Middle frontal gyrus (tissue), 1 donor: ENCODE measurements at regions not wholly inside any gene's neighbourhood (a gene's known extent, or its start where the extent isn't known, plus 50 kb on each side); places are given as distances from the start of the nearest gene placed in this dataset.
"Not testable (repeated sequence)": the region's sequence is repeated elsewhere in the genome, so short reads cannot be mapped to it uniquely, and the experiment has no call there.

Experiments
- DNase-seq: peaks from one replicate; pipeline ENCODE4 v3.0.0-alpha.2; 2015; ENCODE audit warnings: low spot score; ENCODE audit errors: extremely low spot score

DNA sequence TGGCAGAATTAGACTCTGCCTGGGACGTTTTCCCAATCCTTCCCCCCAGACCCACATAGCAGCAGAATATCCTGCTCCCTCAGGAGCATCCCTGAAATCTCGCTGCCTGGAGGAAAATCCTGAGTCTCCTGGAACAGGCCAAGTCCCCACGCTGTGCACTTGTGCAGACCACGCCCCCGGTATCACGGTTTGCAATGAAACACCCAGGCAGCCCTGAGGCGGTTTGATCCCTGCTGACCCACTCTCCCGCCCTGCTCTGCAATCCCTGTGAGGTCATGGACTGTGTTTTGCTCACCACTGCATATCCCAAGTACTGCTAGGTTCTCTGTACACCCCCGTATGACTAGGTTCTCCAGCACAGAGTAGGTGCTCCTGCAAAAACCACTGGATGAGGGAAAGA lies 411.8 kb upstream of the MGMT start:
- no peak for DNase-seq

DNA sequence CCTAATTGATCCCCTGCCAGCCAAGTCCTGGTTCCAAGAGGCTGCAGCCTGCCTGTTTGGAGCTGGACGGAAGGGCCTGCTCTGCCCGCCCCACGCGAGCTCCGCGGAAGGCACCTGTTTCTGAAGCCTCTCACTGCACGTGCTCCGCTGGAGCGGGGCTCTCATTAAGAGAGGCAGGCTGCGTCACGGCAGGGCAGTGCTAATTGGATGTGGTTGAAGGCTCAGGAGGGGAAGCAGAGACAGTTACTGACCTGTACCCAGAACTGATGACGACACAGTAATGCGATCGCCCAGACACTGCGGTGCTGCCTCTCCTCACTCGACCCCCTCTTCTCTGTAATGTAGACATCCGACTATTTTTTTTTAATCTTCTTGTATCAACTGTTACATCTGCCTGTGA lies 411.1 kb upstream of the MGMT start:
- no peak for DNase-seq

DNA sequence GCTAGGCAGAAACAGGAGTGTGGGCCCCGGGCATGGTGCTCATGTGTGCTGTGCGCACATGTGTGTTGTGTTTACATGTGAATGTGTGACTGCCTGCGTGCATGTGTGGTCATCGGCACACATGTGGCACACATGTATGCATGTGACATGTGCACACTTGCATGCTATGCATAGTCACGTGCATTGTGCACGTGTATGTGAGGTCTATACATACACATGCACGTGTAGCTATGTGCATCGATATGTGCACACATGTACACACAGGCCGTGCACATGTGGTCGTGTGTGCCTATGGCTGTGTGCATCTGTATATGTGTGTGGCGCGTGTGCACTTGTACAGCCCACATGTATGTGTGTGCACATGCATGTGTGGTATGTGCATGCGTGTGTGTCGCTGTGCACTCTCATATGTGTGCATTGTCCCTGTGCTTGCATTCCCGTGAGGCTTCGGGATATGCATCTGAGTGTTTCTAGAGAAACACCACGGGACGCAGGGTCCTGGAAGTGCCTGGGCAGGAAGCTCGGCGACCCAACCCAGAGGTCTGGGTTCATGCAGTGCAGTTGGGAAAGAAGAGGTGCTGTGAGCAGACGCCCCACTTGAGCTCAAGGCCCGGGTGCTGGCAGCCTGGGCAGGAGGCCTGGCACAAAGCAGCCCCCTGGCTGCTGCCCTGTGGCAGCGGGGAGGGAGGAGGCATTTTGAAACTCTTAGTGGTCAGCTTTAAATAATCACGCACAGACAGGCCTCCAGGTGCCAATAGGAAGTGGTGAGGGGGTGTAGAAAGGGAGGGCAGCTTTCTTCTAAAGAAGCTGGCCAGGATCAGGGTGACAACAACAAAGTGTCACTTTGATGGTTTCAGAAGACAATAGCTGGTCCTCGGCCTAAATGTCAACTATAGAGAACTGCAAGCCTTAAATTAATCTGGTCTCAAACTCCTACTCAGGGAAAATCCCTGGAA lies 410.0 kb upstream of the MGMT start:
- no peak for DNase-seq

DNA sequence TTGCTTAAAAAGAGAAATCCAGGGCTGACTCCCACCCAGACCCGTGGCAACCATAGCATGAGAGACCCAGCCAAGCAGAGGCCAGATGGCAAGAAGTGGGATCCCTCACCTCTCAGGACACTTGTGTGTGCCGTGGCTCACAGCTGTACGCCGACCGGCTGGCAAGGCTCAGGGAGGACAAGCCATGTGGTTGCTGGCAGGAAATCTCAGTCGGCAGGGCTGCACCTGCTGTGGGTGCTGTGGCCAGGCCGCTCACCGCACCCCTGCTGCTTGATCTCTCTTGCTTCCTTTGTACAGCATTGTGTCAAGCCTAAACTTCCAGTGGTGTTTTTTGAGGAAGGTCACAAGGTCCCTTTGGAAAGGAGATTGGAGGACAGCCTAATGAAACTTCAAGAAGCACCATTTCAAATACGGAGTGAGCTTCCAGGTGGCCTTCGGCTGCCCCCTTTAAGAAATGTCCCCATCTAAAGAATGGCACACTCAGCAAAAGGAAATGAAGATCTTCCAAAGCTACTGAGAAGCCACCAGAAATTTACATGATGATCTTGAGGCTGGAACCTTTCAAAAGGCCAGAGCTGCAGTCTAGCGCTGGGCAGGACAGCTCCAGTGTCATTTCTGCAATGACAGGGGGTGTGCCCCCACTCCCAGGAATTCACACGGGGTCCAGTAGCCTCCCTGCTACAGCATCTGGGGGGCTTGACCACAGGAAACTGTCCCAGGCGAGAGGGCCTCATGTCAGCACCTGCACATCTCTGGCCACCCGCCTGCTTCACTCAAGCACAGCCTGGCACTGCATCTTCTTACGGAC lies 409.0 kb upstream of the MGMT start:
- DNase-seq, result no peak

DNA sequence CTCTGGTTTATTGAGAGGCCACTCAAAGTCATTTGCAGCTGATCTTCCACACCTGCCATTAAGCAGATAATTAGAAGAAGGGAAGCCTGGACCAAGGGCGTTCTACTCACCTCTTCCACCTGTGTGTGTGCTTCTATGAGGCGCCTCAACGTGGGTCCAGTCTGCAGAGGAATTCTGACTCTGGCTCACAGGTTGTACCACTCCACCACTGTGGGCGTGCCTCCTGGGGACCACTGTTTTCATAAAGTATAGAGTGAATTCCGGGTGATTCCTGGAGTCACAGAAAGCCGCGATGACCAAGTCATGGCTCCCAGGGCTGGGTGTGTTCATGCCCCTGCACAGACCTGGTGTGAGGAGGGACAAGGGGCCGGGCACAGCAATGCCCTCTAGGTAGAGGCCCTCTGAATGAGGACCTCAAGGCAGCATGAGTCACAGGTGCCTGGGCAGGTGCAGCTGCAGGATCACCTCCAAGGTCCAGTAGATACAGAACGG lies 408.3 kb upstream of the MGMT start:
- no peak for DNase-seq

DNA sequence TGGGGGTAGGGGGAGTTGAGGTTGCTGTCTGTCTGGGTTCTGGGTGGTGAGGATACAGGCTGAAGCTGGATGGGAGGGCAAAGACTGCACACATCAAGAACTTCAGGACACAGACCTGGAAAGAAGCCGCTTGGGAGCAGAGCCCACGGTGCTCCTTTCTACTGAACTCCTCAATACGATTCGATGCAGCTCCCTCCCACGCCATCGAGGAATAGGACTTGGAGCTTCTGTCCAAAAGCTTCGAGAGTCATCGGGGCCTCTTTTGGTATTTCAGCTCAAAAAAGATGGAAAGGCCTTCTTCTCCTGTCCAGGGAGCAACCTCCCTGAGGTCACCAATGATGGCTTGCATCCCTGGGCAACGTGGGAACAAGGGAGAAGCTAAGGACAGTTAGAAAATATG lies 407.1 kb upstream of the MGMT start:
- DNase-seq, result no peak

DNA sequence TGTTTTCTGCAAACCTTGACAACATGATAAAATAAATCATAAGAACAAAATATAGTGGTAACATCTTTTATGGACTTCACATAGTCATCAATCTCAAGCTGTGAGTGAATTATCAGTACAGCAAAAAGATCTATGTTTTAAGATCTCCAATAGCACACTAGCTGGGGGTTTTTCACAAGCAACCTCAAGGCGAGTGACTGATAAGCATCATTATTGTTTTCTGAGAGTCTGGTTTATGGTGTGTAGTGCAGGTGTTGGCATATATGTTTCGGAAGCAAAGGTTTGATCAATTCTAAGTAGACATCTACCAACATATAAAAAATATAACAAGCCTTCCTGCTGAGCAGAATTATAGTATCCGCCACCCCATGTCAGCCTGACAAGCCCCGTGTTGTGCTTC lies 403.8 kb upstream of the MGMT start:
- DNase-seq, result no peak

DNA sequence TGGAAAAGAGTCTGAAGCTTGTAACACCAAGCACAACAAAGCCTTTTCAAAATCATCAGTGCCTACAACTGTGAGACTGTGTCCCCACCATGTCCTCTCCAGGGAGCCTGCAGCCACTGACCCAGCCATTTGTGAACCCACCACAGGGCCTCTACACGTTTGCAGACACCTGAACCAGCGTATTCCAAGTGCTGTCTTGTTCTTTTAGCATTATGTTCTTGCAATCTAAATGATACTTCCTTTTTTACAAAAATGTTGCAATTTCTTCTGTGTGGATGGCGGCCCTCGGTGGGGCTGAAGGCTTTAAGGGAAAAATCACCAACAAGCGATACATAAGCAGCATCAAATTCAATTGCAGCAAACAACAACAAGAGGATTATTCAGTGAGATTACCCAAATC lies 403.2 kb upstream of the MGMT start:
- DNase-seq, result no peak

DNA sequence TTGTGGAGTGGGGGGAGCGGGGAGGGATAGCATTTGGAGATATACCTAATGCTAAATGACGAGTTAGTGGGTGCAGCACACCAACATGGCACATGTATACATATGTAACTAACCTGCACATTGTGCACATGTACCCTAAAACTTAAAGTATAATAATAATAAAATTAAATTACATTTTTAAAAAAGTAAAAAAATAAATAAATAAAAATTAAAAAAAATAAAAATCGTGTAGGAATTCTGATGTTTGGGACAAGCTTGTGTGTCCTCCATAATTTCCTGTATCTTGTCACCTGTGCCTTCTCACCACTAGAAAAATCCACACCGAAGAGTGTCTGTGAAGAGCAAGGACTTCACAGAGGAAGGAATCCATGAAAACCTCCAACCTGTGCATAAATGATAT lies 400.5 kb upstream of the MGMT start:
- DNase-seq, result not testable (repeated sequence)

DNA sequence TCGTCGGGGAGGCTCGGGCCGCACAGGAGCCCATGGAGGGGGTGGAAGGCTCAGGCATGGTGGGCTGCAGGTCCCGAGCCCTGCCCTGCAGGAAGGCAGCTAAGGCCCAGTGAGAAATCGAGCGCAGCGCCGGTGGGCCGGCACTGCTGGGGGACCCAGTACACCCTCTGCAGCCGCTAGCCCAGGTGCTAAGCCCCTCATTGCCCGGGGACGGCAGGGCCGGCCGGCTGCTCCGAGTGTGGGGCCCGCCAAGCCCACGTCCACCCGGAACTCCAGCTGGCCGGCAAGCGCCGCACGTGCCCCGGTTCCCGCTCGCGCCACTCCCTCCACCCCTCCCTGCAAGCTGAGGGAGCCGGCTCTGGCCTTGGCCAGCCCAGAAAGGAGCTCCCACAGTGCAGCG lies 395.6 kb upstream of the MGMT start:
- DNase-seq, result not testable (repeated sequence)

DNA sequence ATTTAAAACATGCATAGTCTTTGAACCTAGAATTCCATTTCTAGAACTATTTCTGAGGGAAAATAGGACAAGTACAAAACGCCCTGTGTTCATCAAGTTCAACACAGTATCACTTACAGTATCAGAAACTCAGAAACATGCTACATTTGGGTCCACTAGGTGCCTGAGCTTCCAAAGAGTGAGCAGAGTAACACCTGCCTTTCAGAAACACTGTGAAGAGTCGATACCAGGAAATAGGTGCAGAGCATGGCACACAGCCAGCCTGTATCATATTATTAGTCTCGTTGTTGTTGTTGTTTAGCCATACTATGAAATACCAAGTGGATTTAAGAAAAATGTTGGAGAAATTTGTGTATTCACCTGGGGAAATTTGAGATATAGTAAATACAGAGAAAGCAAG lies 392.1 kb upstream of the MGMT start:
- no peak for DNase-seq

DNA sequence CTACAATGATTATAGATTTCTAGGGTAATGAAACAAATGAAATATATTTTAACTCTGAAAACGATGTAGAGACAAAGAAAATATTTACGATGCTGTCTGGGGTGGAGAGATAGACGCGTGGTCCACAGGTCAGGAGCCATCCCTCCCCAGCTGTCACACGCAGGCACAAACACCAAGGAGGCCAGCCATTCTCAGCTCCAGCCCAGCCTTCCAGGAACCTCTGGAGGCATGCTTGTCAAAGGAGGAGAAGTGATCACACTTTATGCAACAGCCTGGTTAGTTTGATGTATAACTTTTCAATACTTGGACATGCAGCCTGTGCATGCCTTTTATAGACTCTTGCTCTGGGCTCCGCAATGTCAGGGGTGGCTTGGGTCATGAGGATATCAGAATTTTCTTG lies 391.5 kb upstream of the MGMT start:
- no peak for DNase-seq

DNA sequence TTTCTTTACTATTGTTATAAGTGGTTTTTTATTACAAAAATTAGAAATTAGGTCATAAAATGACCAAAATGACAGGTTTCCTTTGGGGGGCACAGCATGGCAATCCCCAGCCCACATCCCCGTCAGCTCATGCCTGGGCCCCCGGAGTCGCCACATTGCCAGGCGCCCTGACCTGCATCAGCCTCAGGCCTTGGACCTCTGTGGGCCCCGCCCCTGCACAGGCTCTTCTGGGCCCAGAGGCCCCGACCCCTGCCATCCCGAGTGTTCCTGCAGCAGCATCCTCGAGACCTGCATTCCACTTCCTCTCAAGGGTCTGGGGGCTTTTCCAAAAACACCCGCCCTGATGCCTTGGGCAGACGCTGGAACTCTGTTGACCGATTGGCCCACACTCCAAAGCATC lies 391.1 kb upstream of the MGMT start:
- DNase-seq, result no peak

DNA sequence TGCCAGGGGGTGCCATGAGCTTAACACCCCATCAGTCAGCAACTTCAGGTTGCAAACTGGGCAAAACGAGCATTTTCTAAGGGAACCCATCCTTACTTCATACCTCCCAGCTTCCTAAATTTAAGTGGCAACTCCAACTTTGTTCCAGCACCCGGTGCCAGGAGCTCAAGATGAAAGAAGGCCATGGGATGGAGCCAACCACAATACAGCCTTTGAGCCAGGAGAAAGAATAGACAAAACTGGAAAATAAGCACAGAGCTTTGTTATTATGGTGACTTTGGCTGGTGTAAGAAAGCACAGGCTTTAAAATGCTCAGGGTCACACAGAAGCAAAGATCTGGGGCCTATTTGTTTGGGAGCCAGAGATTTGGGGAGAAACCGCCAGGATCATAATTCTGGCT lies 388.7 kb upstream of the MGMT start:
- DNase-seq, result no peak

DNA sequence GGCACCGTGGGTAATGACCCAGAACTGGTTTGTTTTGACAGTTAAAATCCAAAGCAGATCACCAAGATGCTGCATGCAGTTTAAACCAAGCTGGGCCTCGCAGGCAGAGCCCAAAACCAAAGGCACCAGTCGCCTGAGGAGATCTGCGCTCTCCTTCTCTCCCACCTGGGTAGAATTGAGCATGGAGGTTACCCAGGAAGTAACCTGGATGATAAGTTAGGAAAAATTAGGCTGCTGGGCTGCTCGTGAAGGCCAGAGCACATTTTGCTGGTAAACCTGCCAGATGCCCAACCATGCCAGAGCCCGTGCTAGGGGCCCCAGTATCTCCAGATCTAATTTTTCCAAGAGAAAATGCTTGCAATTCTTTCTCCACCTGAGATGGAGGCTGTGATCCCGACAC lies 388.3 kb upstream of the MGMT start:
- DNase-seq, result no peak

DNA sequence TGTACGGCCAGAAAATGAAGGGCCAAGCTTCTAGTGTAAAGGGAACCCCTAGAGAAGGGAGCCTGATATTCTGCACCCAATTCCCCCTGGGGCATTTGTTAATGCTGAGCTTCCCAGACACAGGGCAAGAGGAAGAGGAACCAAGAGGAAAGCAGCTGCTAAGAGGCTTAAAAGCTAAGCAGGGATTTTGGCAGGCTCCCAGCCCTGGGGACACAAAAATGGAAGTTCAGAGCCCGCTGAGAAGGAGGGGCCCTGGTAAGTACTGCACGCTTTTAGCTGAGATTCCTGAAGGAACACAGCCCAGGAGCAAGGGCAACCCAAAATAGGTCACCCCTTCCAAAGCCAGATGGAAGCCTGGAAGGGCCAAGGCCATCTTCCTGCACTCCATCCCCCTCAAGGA lies 387.3 kb upstream of the MGMT start:
- no peak for DNase-seq

DNA sequence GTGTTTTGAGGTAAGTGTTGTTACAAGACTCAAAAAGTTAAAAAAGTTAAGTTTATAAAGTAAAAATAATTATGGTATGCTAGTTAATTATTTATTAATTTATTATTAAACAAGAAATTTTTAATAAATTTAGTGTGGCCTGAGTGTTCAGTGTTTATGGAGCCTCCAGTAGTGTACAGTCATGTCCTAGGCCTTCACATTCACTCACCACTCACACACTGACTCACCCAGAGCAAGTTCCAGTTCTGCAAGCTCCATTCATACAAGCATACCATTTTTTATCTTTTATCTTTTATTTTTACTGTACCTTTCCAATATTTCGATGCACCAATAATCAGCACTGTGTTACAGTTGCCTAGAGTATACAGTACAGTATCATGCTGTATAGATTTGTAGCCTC lies 381.2 kb upstream of the MGMT start:
- no peak for DNase-seq

DNA sequence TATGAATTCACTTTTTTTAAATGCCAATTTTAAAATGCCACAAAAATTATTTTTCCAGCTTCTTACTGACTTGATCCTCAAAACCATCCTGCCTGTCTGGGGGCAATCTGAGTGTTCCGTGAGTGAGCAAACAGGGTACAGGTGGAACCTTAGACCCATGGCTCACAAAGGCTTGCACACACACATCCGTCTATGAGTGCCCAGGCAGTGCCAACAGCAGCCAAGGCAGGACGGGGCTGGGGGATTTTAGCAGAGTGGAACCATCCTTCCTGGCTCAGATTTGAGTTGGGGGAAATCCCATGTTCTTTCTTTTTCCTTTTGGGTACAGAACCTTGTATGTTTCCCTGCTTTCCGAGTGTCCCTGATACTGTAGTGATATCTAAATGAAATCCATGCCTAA lies 377.7 kb upstream of the MGMT start:
- no peak for DNase-seq

DNA sequence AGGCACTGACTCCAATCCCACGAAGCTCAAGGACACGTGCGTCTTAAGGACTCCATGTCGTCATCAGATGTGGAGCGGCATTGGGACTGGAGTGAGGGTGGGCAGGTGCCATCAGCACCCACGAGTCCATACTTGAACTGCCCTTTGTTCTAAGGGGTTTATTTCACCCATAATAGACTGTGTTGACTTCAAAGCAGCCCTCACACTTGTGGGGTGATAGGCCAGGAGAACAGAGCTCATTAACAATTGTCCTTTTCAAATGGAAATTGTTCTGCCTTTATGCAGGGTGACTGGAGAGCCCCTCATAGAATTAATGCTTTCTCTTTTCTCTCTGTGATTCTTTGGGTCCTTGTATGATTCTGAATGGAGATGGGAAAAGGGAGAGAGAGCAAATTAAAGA lies 376.9 kb upstream of the MGMT start:
- DNase-seq, result no peak

DNA sequence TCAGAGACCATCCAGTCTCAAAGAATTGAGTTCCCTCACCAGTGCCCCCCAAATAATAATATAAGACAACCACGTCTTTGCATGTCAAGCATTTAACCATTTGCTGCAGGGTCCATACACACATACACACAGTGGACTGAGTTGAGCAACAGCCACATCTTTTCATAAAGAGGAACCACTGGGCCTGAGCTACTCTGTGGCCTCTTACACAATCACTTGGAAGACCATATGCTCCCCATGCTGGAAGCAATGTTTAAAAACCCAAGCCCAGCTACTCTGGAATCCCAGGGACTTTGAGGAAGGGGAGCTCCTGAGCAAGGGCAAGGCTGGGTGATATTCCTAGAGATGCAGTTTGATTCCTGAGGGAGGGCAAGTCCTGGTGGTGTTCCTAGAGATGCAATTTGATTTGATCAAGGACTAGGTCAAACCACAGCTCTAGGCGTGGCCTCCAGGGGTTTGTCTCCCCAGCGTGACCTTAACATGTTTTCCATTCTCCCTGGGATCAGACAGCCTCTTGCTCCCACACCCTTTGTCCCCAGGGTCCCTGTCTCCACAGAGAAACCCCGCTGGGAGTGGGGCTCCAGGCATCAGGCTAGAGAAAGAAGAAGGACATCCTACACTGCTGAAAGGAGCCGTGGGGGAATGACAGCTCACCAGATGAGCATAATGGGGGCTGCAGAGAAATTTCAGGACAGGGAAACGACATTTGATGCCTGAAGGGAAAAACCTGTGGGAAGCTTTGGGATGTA lies 376.2 kb upstream of the MGMT start:
- DNase-seq, result no peak

DNA sequence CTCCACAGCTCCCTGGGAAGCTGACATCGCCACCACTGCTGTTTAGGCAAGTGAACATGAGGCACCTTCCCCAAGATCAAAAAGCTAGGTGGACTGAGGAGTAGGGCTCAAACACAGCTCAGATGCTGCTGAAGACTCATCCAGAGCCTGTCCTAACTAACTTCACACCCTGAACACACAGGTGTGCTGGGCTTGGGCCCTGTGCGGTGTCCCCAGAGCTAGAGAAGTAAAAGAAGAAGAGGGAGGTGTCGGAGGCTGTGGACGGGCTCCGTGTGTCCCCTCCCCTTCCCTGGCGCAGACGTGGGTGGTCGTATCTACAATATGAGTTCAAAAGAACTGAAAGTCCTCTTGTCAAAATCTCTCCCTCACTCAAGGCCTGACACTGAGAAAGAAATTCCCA lies 373.4 kb upstream of the MGMT start:
- no peak for DNase-seq

DNA sequence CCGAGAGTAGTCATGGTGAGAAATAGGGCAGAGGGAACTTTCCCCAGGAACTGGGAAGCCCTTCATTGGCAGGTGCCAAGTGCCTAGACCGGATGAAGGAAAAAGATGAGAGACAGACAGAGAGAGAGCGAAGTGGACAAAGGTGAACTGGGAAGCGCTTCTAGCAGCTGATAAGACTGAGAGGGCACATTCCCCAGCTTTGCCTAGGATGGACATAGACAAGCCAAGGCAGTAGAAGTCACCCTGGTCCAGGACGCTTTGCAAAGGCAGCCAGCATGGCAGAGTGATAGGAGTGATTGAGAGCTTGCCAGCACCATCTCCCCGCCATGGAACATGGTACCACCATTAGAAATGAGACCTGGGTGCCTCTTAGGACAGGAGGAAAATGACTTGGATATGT lies 372.8 kb upstream of the MGMT start:
- DNase-seq, result no peak
